Right lobe of liver (tissue), 6 donors: ENCODE measurements at regions not wholly inside any gene's neighbourhood (a gene's known extent, or its start where the extent isn't known, plus 50 kb on each side); places are given as distances from the start of the nearest gene placed in this dataset.

Experiments used
- ATAC-seq, 4 donors: fragments of 200-7000 bp; cut with Tn5 transposase; one replicate each; pipeline ENCODE4 v1.9.1; 2020; ENCODE audit warnings: mild to moderate bottlenecking in 4 of 4, moderate library complexity in 4 of 4
- DNase-seq, 3 donors: peaks; one replicate each; pipeline ENCODE4 v3.0.0-alpha.2; 2020
- H3K27ac ChIP-seq, 3 donors: fragments of 200-600 bp; one replicate each; pipeline ENCODE4 v1.8.0; 2022
- H3K27me3 ChIP-seq, 2 donors: fragments of 200-600 bp; one replicate each; pipeline ENCODE4 v1.8.0; 2022
- H3K36me3 ChIP-seq, 4 donors: fragments of 200-600 bp; sonication (generic) in 1 of 4; one replicate each; pipeline versions ENCODE4 v1.5.1 to v1.8.0; 2017 to 2022; ENCODE audit warnings: control low read depth in 1 of 4
- H3K4me1 ChIP-seq, 4 donors: fragments of 200-600 bp; sonication (generic) in 1 of 4; one replicate each; pipeline versions ENCODE4 v1.5.1 to v1.8.0; 2017 to 2022; ENCODE audit warnings: control low read depth in 1 of 4
- H3K4me3 ChIP-seq, 3 donors: fragments of 200-600 bp; one replicate each; pipeline ENCODE4 v1.8.0; 2022
- H3K9me3 ChIP-seq, 4 donors: fragments of 200-600 bp; sonication (generic) in 1 of 4; one replicate each; pipeline versions ENCODE4 v1.5.1 to v1.8.0; 2017 to 2022; ENCODE audit warnings: control low read depth in 1 of 4
- POLR2A ChIP-seq: fragments of 450-650 bp; IDR thresholded peaks from one replicate; pipeline ENCODE4 v1.6.1; 2017; ENCODE audit warnings: antibody characterized with exemption, mild to moderate bottlenecking
- WGBS: methylation state at CpG from one replicate; pipeline ENCODE4 v1.1.6; 2018; ENCODE audit warnings: low coverage, low lambda C conversion rate; ENCODE audit not compliant: insufficient coverage; ENCODE audit errors: missing lambda C conversion rate; 5-methylcytosine and 5-hydroxymethylcytosine counted together
- intact Hi-C, 2 donors: fragments of 100-400 bp; cut with DNase I; formaldehyde crosslinking; loops; one replicate each; pipeline versions ENCODE4 v1.11.2 to v1.14.1; 2022
- TF ChIP-seq, protein P1 (sequence below), 4 donors: fragments of 200-600 bp in 3 of 4; fragments of 450-650 bp in 1 of 4; IDR thresholded peaks; one replicate each; pipeline versions ENCODE4 v1.5.1 to v1.8.0; 2016 to 2022; ENCODE audit warnings: antibody characterized with exemption in 4 of 4, mild to moderate bottlenecking in 2 of 4
- donor health status: DM: no; HTN: yes; CAD: no.
- donor health status: DM: no; HTN: no; CAD: no.
- donor health status: DM: no; HTN: no; CAD: no.
- donor health status: DM: no; HTN: yes; CAD: no.
- donor health status: DM: no; HTN: yes; CAD: no.

DNA sequence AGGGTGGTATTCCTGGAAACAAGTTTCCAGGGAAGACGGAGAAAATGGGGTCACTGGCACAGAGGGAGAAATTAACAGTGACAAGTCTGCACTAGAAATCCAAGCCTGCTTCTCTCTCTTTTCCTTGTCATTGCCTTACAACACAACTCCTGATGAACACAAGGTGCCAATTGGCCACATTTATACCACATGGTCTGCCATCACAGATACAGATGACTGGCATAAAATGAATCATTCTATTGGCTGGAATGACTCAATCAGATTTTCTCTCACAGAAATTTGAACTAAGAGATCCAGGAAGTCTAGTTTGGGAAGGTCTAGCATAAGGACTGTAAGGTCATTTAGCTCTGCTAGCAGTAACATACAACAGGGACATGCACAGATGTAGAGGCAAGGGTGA is 190.3 kb downstream of the LINC00237 start:
- Histone ChIP-seq H3K4me3 (no peak overlapping the region), H3K27ac (no peak overlapping the region), H3K36me3 (no peaks in the 10 kb centered on the region), H3K9me3 (no peaks in the 10 kb centered on the region), H3K27me3 (peaks cover 0 to 6% of the 10 kb centered on the region in 2 donors), H3K4me1 (no peaks in the 10 kb centered on the region)
- 0% methylated on average over 1 of the region's 1 CpG for WGBS
- intact Hi-C loops = no loop called here
- no peak for DNase-seq
- no peak for TF ChIP-seq POLR2A
- TF ChIP-seq, protein P1, sequence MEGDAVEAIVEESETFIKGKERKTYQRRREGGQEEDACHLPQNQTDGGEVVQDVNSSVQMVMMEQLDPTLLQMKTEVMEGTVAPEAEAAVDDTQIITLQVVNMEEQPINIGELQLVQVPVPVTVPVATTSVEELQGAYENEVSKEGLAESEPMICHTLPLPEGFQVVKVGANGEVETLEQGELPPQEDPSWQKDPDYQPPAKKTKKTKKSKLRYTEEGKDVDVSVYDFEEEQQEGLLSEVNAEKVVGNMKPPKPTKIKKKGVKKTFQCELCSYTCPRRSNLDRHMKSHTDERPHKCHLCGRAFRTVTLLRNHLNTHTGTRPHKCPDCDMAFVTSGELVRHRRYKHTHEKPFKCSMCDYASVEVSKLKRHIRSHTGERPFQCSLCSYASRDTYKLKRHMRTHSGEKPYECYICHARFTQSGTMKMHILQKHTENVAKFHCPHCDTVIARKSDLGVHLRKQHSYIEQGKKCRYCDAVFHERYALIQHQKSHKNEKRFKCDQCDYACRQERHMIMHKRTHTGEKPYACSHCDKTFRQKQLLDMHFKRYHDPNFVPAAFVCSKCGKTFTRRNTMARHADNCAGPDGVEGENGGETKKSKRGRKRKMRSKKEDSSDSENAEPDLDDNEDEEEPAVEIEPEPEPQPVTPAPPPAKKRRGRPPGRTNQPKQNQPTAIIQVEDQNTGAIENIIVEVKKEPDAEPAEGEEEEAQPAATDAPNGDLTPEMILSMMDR (IDR thresholded peaks at IDR 0.05) = no peak
- ATAC-seq = no peak

DNA sequence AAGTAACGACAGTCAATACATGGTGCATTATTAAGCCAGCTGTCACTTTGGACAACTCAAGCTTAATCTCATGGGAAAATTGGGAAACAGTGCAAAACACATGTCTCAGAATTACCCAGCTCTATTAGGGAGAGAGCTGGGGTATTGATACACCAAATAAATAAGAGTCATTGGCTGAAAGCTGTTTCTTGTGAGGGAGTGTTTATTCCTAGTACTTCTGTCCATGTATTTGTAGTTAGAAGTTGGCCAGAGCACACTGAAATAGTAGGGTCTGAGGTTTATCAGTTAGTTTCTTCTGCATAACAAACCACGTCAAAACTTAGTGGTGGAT is 192.0 kb upstream of the RALGAPA2 start:
- no peak overlapping the region for H3K4me3 ChIP-seq
- intact Hi-C loops = no loop called here
- H3K9me3 ChIP-seq = no peaks in the 10 kb centered on the region
- H3K27me3 ChIP-seq = no peaks in the 10 kb centered on the region
- no peak for TF ChIP-seq POLR2A
- TF ChIP-seq, protein P1 (IDR thresholded peaks at IDR 0.05) = no peak
- WGBS = 56% methylated on average over 2 of the region's 2 CpGs
- no peak for ATAC-seq
- H3K27ac ChIP-seq = no peak overlapping the region
- no peaks in the 10 kb centered on the region for H3K4me1 ChIP-seq
- no peak for DNase-seq
- no peaks in the 10 kb centered on the region for H3K36me3 ChIP-seq

DNA sequence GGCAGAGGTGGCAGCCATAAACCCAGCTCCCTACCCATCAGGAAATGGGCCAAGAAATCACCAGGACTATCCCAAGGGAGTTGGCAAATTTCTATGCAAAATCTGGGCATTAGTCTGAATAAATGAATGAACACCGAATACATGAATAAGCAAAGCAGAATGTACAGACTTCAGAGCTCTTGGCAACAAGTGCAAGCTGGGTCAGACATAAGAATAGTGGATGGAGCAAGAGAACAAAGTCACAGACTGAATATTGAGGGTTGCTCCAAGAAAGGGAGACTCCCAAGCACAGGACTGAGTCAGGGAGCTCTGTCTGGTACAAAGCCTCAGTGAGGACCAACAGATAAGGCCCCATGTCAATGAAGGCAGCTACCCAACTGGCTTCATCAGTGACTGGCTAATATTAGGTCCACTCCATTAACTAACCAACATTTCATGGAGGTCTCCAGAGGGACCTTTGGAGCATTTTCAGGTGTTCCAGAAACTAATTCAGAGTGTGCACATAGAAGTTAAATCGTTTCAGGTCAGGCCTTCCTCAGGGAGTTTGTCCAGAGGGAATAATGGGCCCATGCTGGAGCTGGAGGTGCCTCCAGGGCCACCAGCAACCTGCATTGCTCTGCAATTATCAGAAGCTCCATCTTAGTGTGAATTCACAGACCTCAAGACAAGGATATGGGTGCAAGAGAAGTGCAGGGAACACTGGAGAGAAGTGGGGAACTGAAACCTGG is 191.5 kb upstream of the RALGAPA2 start:
- Histone ChIP-seq H3K9me3 (no peaks in the 10 kb centered on the region), H3K4me3 (no peak overlapping the region), H3K4me1 (no peaks in the 10 kb centered on the region), H3K27ac (no peak overlapping the region), H3K36me3 (no peaks in the 10 kb centered on the region), H3K27me3 (no peaks in the 10 kb centered on the region)
- no peak for ATAC-seq
- TF ChIP-seq POLR2A = no peak
- TF ChIP-seq, protein P1 (IDR thresholded peaks at IDR 0.05) = no peak
- intact Hi-C loops = no loop called here
- 32% methylated on average over 2 of the region's 2 CpGs for WGBS
- DNase-seq = no peak

DNA sequence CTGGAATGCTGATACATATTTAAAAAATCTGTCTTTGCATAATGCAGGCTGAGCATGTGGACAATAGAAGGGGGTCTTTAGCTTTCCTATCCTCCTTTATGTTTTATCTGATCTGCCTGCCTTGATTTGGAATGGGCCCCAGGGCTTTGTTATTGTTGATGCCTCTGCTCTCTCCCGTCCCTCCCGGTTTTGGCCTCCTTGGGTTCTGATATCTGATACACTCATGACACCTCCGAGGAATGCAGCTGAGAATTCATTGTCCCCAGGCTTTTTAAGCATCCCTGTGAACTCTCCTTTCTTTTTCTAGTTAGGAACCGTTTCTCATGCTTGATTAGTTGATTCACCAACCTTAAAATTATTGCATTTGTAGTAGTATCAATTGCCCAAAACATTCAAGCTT is 185.5 kb upstream of the RALGAPA2 start:
- intact Hi-C loops = no loop called here
- Histone ChIP-seq H3K9me3 (no peaks in the 10 kb centered on the region), H3K4me1 (no peaks in the 10 kb centered on the region), H3K27ac (no peak overlapping the region), H3K27me3 (no peaks in the 10 kb centered on the region), H3K36me3 (no peaks in the 10 kb centered on the region), H3K4me3 (no peak overlapping the region)
- WGBS = 9% methylated on average over 4 of the region's 4 CpGs
- ATAC-seq (no peak), DNase-seq (no peak)
- no peak for TF ChIP-seq POLR2A
- TF ChIP-seq, protein P1 (IDR thresholded peaks at IDR 0.05) = no peak

DNA sequence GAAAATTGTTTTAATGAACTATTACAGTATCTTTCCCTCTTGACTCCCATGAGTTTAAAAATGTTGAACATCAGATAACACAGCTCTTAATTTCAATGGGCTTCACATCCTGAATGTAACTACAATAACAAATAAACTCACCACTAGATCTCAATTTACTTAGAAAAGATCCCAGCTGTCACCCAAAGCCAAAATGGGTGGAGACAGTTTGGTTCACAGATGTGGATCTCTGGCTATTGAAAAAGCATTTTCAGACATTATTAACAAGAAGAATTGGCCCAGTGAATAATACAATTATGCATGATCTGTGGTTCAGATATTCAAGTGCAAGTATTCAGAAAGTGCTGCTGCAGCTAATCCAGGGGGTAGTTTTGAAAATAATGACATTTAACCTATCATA is 184.7 kb upstream of the RALGAPA2 start:
- H3K36me3 ChIP-seq = no peaks in the 10 kb centered on the region
- ATAC-seq (no peak), DNase-seq (no peak)
- no peaks in the 10 kb centered on the region for H3K9me3 ChIP-seq
- no peaks in the 10 kb centered on the region for H3K4me1 ChIP-seq
- H3K27me3 ChIP-seq = no peaks in the 10 kb centered on the region
- no peak overlapping the region for H3K27ac ChIP-seq
- no peak overlapping the region for H3K4me3 ChIP-seq
- TF ChIP-seq, protein P1 (IDR thresholded peaks at IDR 0.05) = no peak
- no peak for TF ChIP-seq POLR2A
- intact Hi-C loops = no loop called here
